Hippocampal formation (tissue), 2 donors: ENCODE measurements at regions not wholly inside any gene's neighbourhood (a gene's known extent, or its start where the extent isn't known, plus 50 kb on each side); places are given as distances from the start of the nearest gene placed in this dataset.
"Not testable (repeated sequence)": the region's sequence is repeated elsewhere in the genome, so short reads cannot be mapped to it uniquely, and the experiment has no call there.

Experiments
- DNase-seq, 2 donors: peaks; one replicate each; lab custom pipeline; 2025; lab: John Stamatoyannopoulos, UW

DNA sequence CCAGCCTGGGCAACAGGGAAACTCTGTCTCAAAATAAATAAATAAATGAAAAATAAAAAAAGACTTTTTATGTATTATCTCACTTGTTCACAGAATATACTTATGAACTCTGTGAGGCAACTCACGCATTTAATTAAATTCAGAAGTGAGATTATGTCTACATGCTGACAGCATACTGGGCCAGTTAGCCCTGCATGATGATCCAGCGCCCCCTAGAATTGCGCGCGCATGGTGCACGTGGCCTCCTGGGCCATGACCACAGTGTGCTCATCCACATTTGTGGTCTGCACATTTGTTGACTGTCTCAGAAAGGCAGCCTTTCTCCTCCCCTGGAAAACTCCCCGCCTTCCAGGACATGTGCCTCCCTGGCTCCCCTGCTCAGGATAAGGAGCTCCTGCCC lies 64.8 kb upstream of the METTL9 start:
- DNase-seq: not testable (repeated sequence)

DNA sequence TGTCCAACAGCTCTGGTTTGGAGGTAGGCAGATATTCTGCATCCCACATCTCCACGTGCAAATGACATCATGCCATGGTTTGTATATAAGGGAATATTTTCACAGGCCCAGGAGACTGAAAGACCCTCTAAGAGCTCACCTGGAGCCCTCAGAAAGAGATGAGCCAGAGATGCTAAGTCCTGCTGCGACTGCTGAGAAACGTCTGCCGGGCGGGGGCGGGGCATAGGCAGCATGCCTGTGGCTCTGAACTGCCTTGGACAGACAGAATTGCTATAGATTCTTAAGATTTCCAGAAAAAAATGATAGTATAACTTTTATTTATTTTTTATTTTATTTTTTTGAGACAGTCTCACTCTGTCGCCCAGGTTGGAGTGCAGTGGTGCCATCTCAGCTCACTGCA lies 64.2 kb upstream of the METTL9 start:
- DNase-seq: not testable (repeated sequence)

DNA sequence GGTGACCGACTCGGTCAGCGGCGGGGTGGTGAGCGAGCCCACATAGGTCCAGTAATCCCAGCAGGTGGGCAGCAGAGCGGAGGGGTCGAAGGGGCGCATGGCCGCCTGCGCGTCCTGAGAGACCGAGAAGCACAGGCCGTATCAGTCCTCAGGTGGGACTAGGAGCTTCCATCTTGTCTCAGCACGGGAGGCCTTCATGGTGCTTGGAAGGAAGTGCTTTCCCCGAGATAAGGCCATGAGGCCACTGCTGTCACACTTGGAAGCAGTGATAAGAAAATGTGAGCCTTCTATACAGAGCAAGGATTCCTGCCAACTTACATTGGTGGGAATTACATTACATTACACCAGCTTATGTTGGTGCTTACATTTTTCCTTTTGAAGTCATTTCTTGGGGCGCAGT lies 62.6 kb upstream of the METTL9 start:
- not testable (repeated sequence) for DNase-seq

DNA sequence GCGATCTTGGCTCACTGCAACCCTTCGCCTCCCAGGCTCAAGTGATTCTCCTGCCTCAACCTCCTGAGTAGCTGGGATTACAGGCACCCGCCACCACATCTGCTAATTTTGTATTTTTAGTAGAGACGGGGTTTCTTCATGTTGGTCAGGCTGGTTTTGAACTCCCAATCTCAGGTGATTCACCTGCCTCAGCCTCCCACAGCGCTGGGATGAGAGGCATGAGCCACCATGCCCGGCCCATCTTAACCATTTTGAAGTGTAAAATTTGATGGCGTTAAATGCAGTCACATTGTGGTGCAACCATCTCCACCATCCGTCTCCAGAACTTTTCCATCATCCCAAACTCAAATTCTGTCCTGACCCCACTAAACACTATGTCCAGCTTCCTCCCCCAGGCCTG lies 61.8 kb upstream of the METTL9 start:
- DNase-seq: not testable (repeated sequence)

DNA sequence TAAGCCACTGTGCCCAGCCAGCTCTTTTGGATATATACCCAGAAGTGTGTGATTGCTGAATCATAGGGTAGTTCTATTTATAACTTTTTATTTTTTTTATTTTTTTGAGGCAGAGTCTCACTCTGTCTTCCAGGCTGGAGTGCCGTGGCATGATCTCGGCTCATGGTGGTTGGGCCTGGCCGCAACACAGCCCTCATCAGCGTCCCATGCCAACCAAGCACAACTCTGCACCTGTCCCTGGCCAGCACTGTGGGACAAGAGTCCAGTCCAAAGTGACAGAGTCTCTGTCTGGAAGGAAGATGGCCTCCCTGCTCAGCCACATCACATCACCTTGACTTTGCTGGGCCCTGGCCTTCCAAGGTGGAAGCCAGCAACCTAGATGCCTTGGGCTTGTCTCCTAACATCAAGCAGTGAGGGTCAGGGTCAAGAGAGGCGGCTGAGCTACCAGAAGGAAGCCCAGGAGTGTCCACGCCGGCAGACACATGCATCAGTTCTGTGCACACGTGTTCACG lies 60.2 kb upstream of the METTL9 start:
- DNase-seq: not testable (repeated sequence)

DNA sequence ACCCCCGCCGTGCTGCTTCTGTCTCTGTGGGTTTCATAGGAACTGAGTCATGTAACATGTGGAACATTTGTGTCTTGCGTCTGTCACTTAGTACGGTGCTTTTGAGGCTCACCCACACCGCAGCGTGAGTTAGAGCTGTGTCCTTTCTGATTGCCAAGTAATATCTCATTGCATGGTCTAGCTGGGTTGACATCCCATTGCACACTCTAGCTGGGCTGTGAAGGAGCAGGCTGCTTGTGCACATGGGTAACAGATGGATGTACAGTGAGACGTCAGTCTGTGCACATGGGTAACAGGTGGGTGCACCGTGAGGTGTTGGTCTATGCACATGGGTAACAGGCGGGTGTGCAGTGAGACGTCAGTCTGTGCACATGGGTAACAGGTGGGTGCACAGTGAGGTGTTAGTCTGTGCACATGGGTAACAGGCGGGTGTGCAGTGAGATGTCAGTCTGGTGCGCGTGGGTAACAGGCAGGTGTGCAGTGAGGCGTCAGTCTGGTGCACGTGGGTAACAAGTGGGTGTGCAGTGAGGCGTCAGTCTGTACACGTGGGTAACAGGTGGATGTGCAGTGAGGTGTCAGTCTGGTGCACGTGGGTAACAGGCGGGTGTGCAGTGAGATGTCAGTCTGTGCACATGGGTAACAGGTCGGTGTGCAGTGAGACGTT lies 58.5 kb upstream of the METTL9 start:
- not testable (repeated sequence) for DNase-seq

DNA sequence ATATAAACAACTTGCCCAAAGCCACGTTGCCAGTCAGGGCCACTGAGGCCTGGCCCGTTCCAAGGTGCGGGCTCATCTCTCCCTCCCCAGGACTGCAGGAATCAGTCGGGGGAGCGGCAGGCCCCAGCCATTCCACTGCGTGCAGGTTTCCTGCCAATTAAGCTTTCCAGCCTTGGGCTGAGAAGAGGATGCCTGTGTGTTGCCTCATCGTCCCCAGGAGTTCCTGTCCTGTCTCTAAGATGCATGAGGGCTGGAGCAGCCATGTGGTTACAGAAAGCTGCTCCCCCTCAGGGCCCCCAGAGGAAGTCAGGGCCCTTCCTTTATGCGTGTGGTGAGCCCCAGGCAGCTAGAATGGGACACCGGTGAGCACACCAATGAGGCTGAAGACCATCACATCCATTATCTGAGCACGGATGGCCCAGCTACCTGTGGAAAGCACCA lies 57.7 kb upstream of the METTL9 start:
- not testable (repeated sequence) for DNase-seq

DNA sequence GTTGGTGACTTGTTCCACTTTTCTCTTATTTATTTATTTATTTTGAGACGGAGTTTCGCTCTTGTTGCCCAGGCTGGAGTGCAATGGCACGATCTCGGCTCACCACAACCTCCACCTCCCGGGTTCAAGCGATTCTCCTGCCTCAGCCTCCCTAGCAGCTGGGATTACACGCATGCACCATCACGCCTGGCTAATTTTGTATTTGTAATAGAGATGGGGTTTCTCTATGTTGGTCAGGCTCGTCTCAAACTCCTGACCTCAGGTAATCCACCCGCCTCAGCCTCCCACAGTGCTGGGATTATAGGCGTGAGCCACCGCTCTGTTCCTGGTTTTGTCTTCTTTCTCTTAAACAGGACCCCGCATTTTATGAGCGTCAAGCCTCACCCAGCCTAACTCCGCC lies 57.3 kb upstream of the METTL9 start:
- not testable (repeated sequence) for DNase-seq

DNA sequence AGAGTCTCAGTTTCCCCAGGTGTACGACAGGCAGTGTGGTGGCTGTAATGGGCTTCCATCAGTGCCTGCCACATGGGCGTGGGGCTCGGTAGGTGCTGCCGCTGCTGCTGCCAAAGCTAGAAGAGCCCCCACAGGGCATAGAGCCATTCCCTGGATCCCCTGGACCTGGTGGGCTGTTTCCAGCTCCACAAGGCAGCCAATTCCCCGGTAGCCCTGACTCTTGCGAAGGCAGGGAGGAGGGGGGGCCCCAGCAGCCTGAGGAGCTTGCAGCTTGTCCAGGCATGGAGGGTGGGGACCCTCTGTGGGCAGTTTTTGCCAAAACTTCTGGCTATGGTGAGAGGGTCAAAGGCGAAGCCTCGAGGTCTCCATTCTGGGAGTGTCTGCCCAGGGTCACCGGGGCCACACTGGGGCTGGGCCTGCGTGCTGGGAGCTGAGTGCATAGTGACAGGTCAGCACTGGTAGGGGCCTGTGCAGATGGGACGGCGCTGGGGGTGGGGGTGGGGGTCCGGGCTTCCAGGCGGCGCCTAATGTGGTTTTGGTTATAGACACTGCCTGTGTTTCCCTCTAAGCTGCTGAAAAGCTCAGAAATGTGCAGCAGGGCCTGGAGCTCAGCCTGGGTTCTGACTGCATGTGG lies 56.8 kb upstream of the METTL9 start:
- not testable (repeated sequence) for DNase-seq

DNA sequence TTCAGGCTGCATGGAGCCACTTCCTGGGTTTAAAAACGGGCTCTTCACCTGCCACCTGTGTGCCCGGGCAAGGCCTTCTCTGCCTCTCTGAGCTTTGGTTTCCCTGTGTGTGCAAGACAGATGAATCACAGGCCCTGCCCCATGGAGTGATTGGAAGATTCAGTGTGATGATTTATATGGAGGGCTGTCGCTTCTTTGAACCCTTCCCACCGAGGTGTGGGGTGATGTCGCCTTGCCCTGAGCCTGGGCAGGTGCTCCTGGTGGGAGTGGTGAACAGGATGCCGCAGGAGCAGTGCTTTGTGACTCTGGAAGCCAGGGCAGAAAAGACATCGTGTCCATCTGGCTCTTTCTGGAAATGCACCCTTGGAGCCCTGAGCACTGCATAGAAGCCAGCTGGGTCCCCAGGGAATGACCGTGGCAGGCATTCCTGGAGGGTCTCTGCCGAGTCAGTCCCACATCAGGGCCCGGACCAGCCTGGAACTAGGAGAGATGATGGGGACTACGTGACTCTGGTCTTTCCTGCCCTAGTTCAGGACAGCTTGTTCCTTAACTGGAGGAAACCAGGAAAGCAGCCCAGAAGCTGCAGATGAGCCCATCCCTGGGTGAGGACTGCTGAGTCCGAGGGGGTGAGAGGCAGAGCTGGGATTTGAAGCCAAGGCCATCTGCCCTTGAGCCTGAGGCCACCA lies 56.1 kb upstream of the METTL9 start:
- not testable (repeated sequence) for DNase-seq

DNA sequence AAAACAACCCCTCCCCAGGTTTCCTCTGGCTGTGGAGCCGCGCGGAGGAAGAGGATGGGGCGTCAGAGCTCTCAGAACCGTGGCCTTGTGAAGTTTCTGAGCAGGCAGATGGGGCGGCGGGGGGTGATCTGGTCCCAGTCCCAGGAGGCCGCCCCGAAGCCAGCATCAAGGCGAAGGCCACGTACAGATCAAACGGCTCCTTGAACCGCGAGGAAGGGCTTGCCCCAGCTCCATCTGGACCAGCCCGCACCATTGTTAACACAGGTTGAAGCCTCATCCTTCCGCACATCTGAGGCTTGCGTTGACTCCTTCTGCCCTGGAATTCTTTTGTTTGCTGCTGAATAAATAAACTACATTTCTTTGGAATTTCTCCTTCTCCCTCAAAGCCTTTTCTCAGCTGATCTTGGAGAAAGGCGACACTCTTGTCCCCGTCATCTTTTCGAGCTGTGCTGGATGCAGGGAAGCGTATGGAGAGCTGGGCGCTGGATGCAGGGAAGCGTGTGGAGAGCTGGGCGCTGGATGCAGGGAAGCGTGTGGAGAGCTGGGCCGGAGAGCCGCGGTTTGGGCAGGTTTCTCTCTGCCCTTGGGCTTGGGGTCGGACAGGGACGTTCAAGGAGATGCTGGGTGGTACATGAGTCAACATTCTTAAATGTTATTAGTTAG lies 53.6 kb upstream of the METTL9 start:
- not testable (repeated sequence) for DNase-seq

DNA sequence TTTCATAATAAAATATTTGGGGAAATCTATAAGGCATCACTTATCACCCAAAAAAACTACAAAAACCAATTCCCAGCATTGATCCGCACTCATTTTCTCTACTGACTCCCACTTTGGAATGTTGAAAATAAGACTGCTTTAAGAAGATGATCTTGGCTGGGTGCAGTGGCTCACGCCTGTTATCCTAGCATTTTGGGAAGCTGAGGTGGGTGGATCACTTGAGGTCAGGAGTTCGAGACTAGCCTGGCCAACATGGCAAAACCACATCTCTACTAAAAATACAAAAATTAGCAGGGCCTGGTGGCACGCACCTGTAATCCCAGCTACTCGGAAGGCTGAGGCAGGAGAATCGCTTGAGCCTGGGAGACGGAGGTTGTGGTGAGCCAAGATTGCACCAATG lies 50.0 kb upstream of the METTL9 start:
- not testable (repeated sequence) for DNase-seq
